ENCODE measurements at regions not wholly inside any gene's neighbourhood (a gene's known extent, or its start where the extent isn't known, plus 50 kb on each side); places are given as distances from the start of the nearest gene placed in this dataset.

- no peak for TF ChIP-seq EZH2phosphoT487 (IDR thresholded peaks at IDR 0.05; ENCODE audit: borderline replicate concordance, low read length)
- TF ChIP-seq, protein P1, sequence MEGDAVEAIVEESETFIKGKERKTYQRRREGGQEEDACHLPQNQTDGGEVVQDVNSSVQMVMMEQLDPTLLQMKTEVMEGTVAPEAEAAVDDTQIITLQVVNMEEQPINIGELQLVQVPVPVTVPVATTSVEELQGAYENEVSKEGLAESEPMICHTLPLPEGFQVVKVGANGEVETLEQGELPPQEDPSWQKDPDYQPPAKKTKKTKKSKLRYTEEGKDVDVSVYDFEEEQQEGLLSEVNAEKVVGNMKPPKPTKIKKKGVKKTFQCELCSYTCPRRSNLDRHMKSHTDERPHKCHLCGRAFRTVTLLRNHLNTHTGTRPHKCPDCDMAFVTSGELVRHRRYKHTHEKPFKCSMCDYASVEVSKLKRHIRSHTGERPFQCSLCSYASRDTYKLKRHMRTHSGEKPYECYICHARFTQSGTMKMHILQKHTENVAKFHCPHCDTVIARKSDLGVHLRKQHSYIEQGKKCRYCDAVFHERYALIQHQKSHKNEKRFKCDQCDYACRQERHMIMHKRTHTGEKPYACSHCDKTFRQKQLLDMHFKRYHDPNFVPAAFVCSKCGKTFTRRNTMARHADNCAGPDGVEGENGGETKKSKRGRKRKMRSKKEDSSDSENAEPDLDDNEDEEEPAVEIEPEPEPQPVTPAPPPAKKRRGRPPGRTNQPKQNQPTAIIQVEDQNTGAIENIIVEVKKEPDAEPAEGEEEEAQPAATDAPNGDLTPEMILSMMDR (IDR thresholded peaks at IDR 0.05; ENCODE audit: low read depth, low read length, poor library complexity, severe bottlenecking) = no peak
- no peaks in the 10 kb centered on the region for H3F3A ChIP-seq (ENCODE audit: control insufficient read depth, insufficient read depth)
Measured at GRCh38 chr2:118558846-118559245, 288.6 kb downstream of the EN1 start.

GRCh38 chr2:118557791-118558190, 289.7 kb downstream of the EN1 start:
- TF ChIP-seq, protein P1 (IDR thresholded peaks at IDR 0.05; ENCODE audit: low read depth, low read length, poor library complexity, severe bottlenecking) = no peak
- TF ChIP-seq EZH2phosphoT487 (IDR thresholded peaks at IDR 0.05; ENCODE audit: borderline replicate concordance, low read length) = no peak
- Histone ChIP-seq H3K9me2 (replicated peaks; ENCODE audit: control insufficient read depth, low read length) (no peaks in the 10 kb centered on the region), H3K4me2 (ENCODE audit: low read length) (no peak overlapping the region), H3F3A (ENCODE audit: control insufficient read depth, insufficient read depth) (no peaks in the 10 kb centered on the region), H3K9me3 (ENCODE audit: control insufficient read depth, insufficient read depth, low read length) (no peaks in the 10 kb centered on the region), H3K27ac (ENCODE audit: low read depth, low read length) (no peak overlapping the region), H3K36me3 (ENCODE audit: control insufficient read depth, low read length) (no peaks in the 10 kb centered on the region), H4K20me1 (ENCODE audit: control insufficient read depth, insufficient read depth, low read depth, low read length) (no peaks in the 10 kb centered on the region), H3K4me3 (ENCODE audit: low read length) (no peak overlapping the region), H3K79me2 (ENCODE audit: control insufficient read depth, low read length) (no peaks in the 10 kb centered on the region), H3K4me1 (ENCODE audit: control insufficient read depth, low read length) (no peaks in the 10 kb centered on the region), H3K27me3 (ENCODE audit: control insufficient read depth, low read length) (no peaks in the 10 kb centered on the region)

More at GRCh38 chr2:118558846-118559245, 288.6 kb downstream of the EN1 start:
- Histone ChIP-seq H3K36me3 (ENCODE audit: control insufficient read depth, low read length) (no peaks in the 10 kb centered on the region), H3K4me2 (ENCODE audit: low read length) (no peak overlapping the region), H3K27me3 (ENCODE audit: control insufficient read depth, low read length) (no peaks in the 10 kb centered on the region), H3K9me2 (replicated peaks; ENCODE audit: control insufficient read depth, low read length) (no peaks in the 10 kb centered on the region), H3K4me1 (ENCODE audit: control insufficient read depth, low read length) (no peaks in the 10 kb centered on the region), H3K27ac (ENCODE audit: low read depth, low read length) (no peak overlapping the region), H3K9me3 (ENCODE audit: control insufficient read depth, insufficient read depth, low read length) (no peaks in the 10 kb centered on the region), H3K79me2 (ENCODE audit: control insufficient read depth, low read length) (no peaks in the 10 kb centered on the region), H3K4me3 (ENCODE audit: low read length) (no peak overlapping the region), H4K20me1 (ENCODE audit: control insufficient read depth, insufficient read depth, low read depth, low read length) (no peaks in the 10 kb centered on the region)

GRCh38 chr2:118557016-118557415, 290.4 kb downstream of the EN1 start:
- no peaks in the 10 kb centered on the region for H3K27me3 ChIP-seq (ENCODE audit: control insufficient read depth, low read length)
- no peaks in the 10 kb centered on the region for H3K9me3 ChIP-seq (ENCODE audit: control insufficient read depth, insufficient read depth, low read length)
- H3K9me2 ChIP-seq (replicated peaks; ENCODE audit: control insufficient read depth, low read length) = no peaks in the 10 kb centered on the region
- H3K79me2 ChIP-seq (ENCODE audit: control insufficient read depth, low read length) = no peaks in the 10 kb centered on the region
- H3K36me3 ChIP-seq (ENCODE audit: control insufficient read depth, low read length) = no peaks in the 10 kb centered on the region
- H3F3A ChIP-seq (ENCODE audit: control insufficient read depth, insufficient read depth) = no peaks in the 10 kb centered on the region
- H3K4me3 ChIP-seq (ENCODE audit: low read length) = no peak overlapping the region
- TF ChIP-seq EZH2phosphoT487 (IDR thresholded peaks at IDR 0.05; ENCODE audit: borderline replicate concordance, low read length) = no peak
- TF ChIP-seq, protein P1 (IDR thresholded peaks at IDR 0.05; ENCODE audit: low read depth, low read length, poor library complexity, severe bottlenecking) = no peak
- no peak overlapping the region for H3K4me2 ChIP-seq (ENCODE audit: low read length)
- H4K20me1 ChIP-seq (ENCODE audit: control insufficient read depth, insufficient read depth, low read depth, low read length) = no peaks in the 10 kb centered on the region
- no peaks in the 10 kb centered on the region for H3K4me1 ChIP-seq (ENCODE audit: control insufficient read depth, low read length)
- H3K27ac ChIP-seq (ENCODE audit: low read depth, low read length) = no peak overlapping the region

GRCh38 chr2:118554616-118555015, 292.8 kb downstream of the EN1 start:
- no peak overlapping the region for H3K4me3 ChIP-seq (ENCODE audit: low read length)

More at GRCh38 chr2:118554616-118555015, 292.8 kb downstream of the EN1 start:
- no peak overlapping the region for H3K4me2 ChIP-seq (ENCODE audit: low read length)
- H3K4me1 ChIP-seq (ENCODE audit: control insufficient read depth, low read length) = no peaks in the 10 kb centered on the region
- H3K27ac ChIP-seq (ENCODE audit: low read depth, low read length) = no peak overlapping the region
- no peaks in the 10 kb centered on the region for H3K79me2 ChIP-seq (ENCODE audit: control insufficient read depth, low read length)
- H3K9me3 ChIP-seq (ENCODE audit: control insufficient read depth, insufficient read depth, low read length) = no peaks in the 10 kb centered on the region
- TF ChIP-seq, protein P1 (IDR thresholded peaks at IDR 0.05; ENCODE audit: low read depth, low read length, poor library complexity, severe bottlenecking) = no peak
- TF ChIP-seq EZH2phosphoT487 (IDR thresholded peaks at IDR 0.05; ENCODE audit: borderline replicate concordance, low read length) = no peak
- H3F3A ChIP-seq (ENCODE audit: control insufficient read depth, insufficient read depth) = no peaks in the 10 kb centered on the region
- H4K20me1 ChIP-seq (ENCODE audit: control insufficient read depth, insufficient read depth, low read depth, low read length) = no peaks in the 10 kb centered on the region
- no peaks in the 10 kb centered on the region for H3K36me3 ChIP-seq (ENCODE audit: control insufficient read depth, low read length)
- H3K27me3 ChIP-seq (ENCODE audit: control insufficient read depth, low read length) = no peaks in the 10 kb centered on the region
- H3K9me2 ChIP-seq (replicated peaks; ENCODE audit: control insufficient read depth, low read length) = no peaks in the 10 kb centered on the region

All from DOHH2 (cell line).